Liver (tissue), 3 donors: ENCODE measurements at regions not wholly inside any gene's neighbourhood (a gene's known extent, or its start where the extent isn't known, plus 50 kb on each side); places are given as distances from the start of the nearest gene placed in this dataset.

Experiments
- CTCF ChIP-seq: fragments of 150-350 bp; IDR thresholded peaks from 2 replicates; pipeline ENCODE4 v1.5.1; 2017; ENCODE audit warnings: improper control_type of control experiment, low read depth, low read length; ENCODE audit not compliant: missing input control
- EGR1 ChIP-seq, 2 donors: IDR thresholded peaks; 2 replicates each; pipeline ENCODE4 v1.6.1; 2016 to 2018; ENCODE audit warnings: antibody characterized with exemption in 2 of 2, low read depth in 2 of 2
- GABPA ChIP-seq, 2 donors: IDR thresholded peaks in 1 of 2; conservative IDR thresholded peaks in 1 of 2; 2 replicates each; pipeline ENCODE4 v1.6.1; 2016; ENCODE audit warnings: antibody characterized with exemption in 2 of 2, mild to moderate bottlenecking in 1 of 2, moderate library complexity in 1 of 2
- HNF4G ChIP-seq: IDR thresholded peaks from 2 replicates; pipeline ENCODE4 v1.6.1; 2016; ENCODE audit warnings: antibody characterized with exemption
- REST ChIP-seq: IDR thresholded peaks from 2 replicates; pipeline ENCODE4 v1.6.1; 2016; ENCODE audit warnings: antibody characterized with exemption, mild to moderate bottlenecking
- RXRA ChIP-seq, 2 donors: IDR thresholded peaks; 2 replicates each; pipeline ENCODE4 v1.6.1; 2017 to 2018; ENCODE audit warnings: antibody characterized with exemption in 2 of 2, mild to moderate bottlenecking in 1 of 2
- SP1 ChIP-seq: IDR thresholded peaks from 2 replicates; pipeline ENCODE4 v1.6.1; 2018; ENCODE audit warnings: antibody characterized with exemption, mild to moderate bottlenecking
- TAF1 ChIP-seq: conservative IDR thresholded peaks from 2 replicates; pipeline ENCODE4 v1.6.1; 2016; ENCODE audit warnings: antibody characterized with exemption, mild to moderate bottlenecking
- donor health status: healthy.
- donor health status: healthy.

GRCh38 chr9:117887383-117887782, 183.2 kb downstream of the TLR4 start:
- TF ChIP-seq CTCF (no peak), EGR1 (IDR thresholded peaks at IDR 0.05; ENCODE audit: low read depth in 2 of 2) (no peak), TAF1 (no peak), GABPA (IDR thresholded peaks at IDR 0.05 in 1 of 2, conservative IDR thresholded peaks at IDR 0.05 in 1 of 2) (no peak), REST (no peak), SP1 (no peak), HNF4G (no peak), RXRA (IDR thresholded peaks at IDR 0.05) (no peak)
